Naive thymus-derived CD4-positive, alpha-beta T cell (primary cell): ENCODE measurements at regions not wholly inside any gene's neighbourhood (a gene's known extent, or its start where the extent isn't known, plus 50 kb on each side); places are given as distances from the start of the nearest gene placed in this dataset.
"Not testable (repeated sequence)": the region's sequence is repeated elsewhere in the genome, so short reads cannot be mapped to it uniquely, and the experiment has no call there.

Experiments
- ATAC-seq: fragments of 150-1000 bp; cut with Tn5 transposase; 2 replicates; pipeline ENCODE4 v1.10.0; 2021; ENCODE audit warnings: mild to moderate bottlenecking, moderate library complexity
- CTCF ChIA-PET: fragments of 350-600 bp; sonication (Branson Sonifier 250); formaldehyde crosslinking; loops from one replicate; lab custom pipeline; 2021; ENCODE audit warnings: antibody characterized with exemption; lab: Charles Lee
- POLR2A ChIA-PET: fragments of 350-600 bp; sonication (Branson Sonifier 250); formaldehyde crosslinking; loops from one replicate; lab custom pipeline; 2021; ENCODE audit warnings: antibody characterized with exemption, inconsistent platforms; lab: Charles Lee
- DNase-seq, 9 donors: peaks; one replicate each; pipeline versions ENCODE4 v3.0.0 to v3.0.0-alpha.2; 2020 to 2022; ENCODE audit warnings: mixed read lengths in 1 of 9
- H3K27ac ChIP-seq: one replicate; pipeline ENCODE4 v1.7.0; 2013; ENCODE audit warnings: mild to moderate bottlenecking, low read depth, low read length, moderate library complexity
- H3K27me3 ChIP-seq, 2 donors: one replicate each; pipeline ENCODE4 v1.7.0; 2013; ENCODE audit warnings: low read length in 2 of 2, mild to moderate bottlenecking in 2 of 2, moderate library complexity in 2 of 2; ENCODE audit not compliant: control insufficient read depth in 2 of 2, insufficient read depth in 2 of 2
- H3K36me3 ChIP-seq, 3 experiments: 1 replicate in 2 of 3; 2 replicates in 1 of 3; pipeline ENCODE4 v1.7.0; 2013; ENCODE audit warnings: low read length in 3 of 3, mild to moderate bottlenecking in 3 of 3, moderate library complexity in 1 of 3; ENCODE audit not compliant: insufficient read depth in 3 of 3, control insufficient read depth in 2 of 3
- H3K4me1 ChIP-seq, 2 donors: one replicate each; pipeline ENCODE4 v1.7.0; 2013; ENCODE audit warnings: low read length in 2 of 2, mild to moderate bottlenecking in 2 of 2, moderate library complexity in 1 of 2; ENCODE audit not compliant: control insufficient read depth in 2 of 2, insufficient read depth in 2 of 2
- H3K4me3 ChIP-seq: 2 replicates; pipeline ENCODE4 v1.7.0; 2013; ENCODE audit warnings: mild to moderate bottlenecking, low read length
- H3K9me3 ChIP-seq, 3 experiments: 1 replicate in 2 of 3; 2 replicates in 1 of 3; pipeline ENCODE4 v1.7.0; 2013; ENCODE audit warnings: low read length in 3 of 3; ENCODE audit not compliant: control insufficient read depth in 2 of 3
- H3K27ac Mint-ChIP-seq, 9 donors: one replicate each; pipeline ENCODE4 v1.8.0; 2020 to 2022; ENCODE audit warnings: mixed read lengths in 9 of 9, mild to moderate bottlenecking in 8 of 9, moderate library complexity in 5 of 9, inconsistent platforms in 2 of 9
- H3K27me3 Mint-ChIP-seq, 5 donors: one replicate each; pipeline ENCODE4 v1.8.0; 2021 to 2022; ENCODE audit warnings: mixed read lengths in 5 of 5, mild to moderate bottlenecking in 1 of 5
- H3K36me3 Mint-ChIP-seq, 5 donors: one replicate each; pipeline ENCODE4 v1.8.0; 2020 to 2022; ENCODE audit warnings: mixed read lengths in 5 of 5, mild to moderate bottlenecking in 3 of 5, inconsistent platforms in 1 of 5
- H3K4me1 Mint-ChIP-seq, 7 donors: one replicate each; pipeline ENCODE4 v1.8.0; 2020 to 2022; ENCODE audit warnings: mixed read lengths in 7 of 7, mild to moderate bottlenecking in 3 of 7, inconsistent platforms in 1 of 7
- H3K4me3 Mint-ChIP-seq, 10 donors: one replicate each; pipeline ENCODE4 v1.8.0; 2020 to 2022; ENCODE audit warnings: mild to moderate bottlenecking in 10 of 10, mixed read lengths in 10 of 10, moderate library complexity in 6 of 10, inconsistent platforms in 2 of 10
- H3K9me3 Mint-ChIP-seq, 11 donors: one replicate each; pipeline ENCODE4 v1.8.0; 2020 to 2022; ENCODE audit warnings: mixed read lengths in 11 of 11, mild to moderate bottlenecking in 4 of 11, inconsistent platforms in 1 of 11, moderate library complexity in 1 of 11
- intact Hi-C, 2 donors: fragments of 100-400 bp; cut with micrococcal nuclease; formaldehyde crosslinking; loops; one replicate each; pipeline ENCODE4 v1.15.1; 2023

- ATAC-seq: no peak
- intact Hi-C loops: no loop called here
- Mint-ChIP-seq H3K27ac (no peak overlapping the region), H3K36me3 (no peaks in the 10 kb centered on the region), H3K4me3 (no peak overlapping the region), H3K27me3 (no peaks in the 10 kb centered on the region), H3K4me1 (no peaks in the 10 kb centered on the region), H3K9me3 (no peaks in the 10 kb centered on the region)
- Histone ChIP-seq H3K27ac (no peak overlapping the region), H3K4me3 (no peak overlapping the region), H3K9me3 (no peaks in the 10 kb centered on the region), H3K27me3 (no peaks in the 10 kb centered on the region), H3K4me1 (no peaks in the 10 kb centered on the region), H3K36me3 (no peaks in the 10 kb centered on the region)
- CTCF ChIA-PET: no interaction called here
- POLR2A ChIA-PET: no interaction called here
- no peak for DNase-seq
Observed at GRCh38 chr15:20657084-20657483, 115.5 kb upstream of the GOLGA6L6 start.

GRCh38 chr15:20652914-20653313 is 111.3 kb upstream of the GOLGA6L6 start:
- intact Hi-C loops: no loop called here
- H3K27me3 ChIP-seq: no peaks in the 10 kb centered on the region
- DNase-seq (no peak), ATAC-seq (no peak)
- no peaks in the 10 kb centered on the region for H3K4me1 ChIP-seq
- Mint-ChIP-seq H3K27ac (no peak overlapping the region), H3K27me3 (no peaks in the 10 kb centered on the region), H3K9me3 (no peaks in the 10 kb centered on the region), H3K4me1 (no peaks in the 10 kb centered on the region), H3K4me3 (no peak overlapping the region), H3K36me3 (no peaks in the 10 kb centered on the region)
- ChIA-PET POLR2A (no interaction called here), CTCF (no interaction called here)
- H3K9me3 ChIP-seq: no peaks in the 10 kb centered on the region
- H3K36me3 ChIP-seq: no peaks in the 10 kb centered on the region
- no peak overlapping the region for H3K4me3 ChIP-seq
- no peak overlapping the region for H3K27ac ChIP-seq

GRCh38 chr15:20648402-20648975 is 106.9 kb upstream of the GOLGA6L6 start:
- H3K9me3 ChIP-seq, H3K4me3 Mint-ChIP-seq, H3K36me3 Mint-ChIP-seq, DNase-seq, POLR2A ChIA-PET, intact Hi-C loops, H3K27me3 ChIP-seq, H3K36me3 ChIP-seq, H3K27ac Mint-ChIP-seq, H3K9me3 Mint-ChIP-seq, CTCF ChIA-PET, ATAC-seq, H3K4me1 ChIP-seq, H3K4me3 ChIP-seq, H3K27ac ChIP-seq, H3K4me1 Mint-ChIP-seq: not testable (repeated sequence)
- peaks cover 0 to 10% (median 2%) of the 10 kb centered on the region in 5 donors for H3K27me3 Mint-ChIP-seq

- Mint-ChIP-seq H3K9me3 (no peaks in the 10 kb centered on the region), H3K27ac (no peak overlapping the region), H3K27me3 (peaks cover 3 to 23% (median 18%) of the 10 kb centered on the region in 5 donors), H3K4me1 (no peaks in the 10 kb centered on the region), H3K4me3 (no peak overlapping the region), H3K36me3 (no peaks in the 10 kb centered on the region)
- ATAC-seq (peak; percentile 30), DNase-seq (no peak)
- Histone ChIP-seq H3K4me3 (no peak overlapping the region), H3K4me1 (peaks cover 0 to 8% of the 10 kb centered on the region in 2 donors), H3K9me3 (no peaks in the 10 kb centered on the region), H3K27ac (no peak overlapping the region), H3K27me3 (no peaks in the 10 kb centered on the region), H3K36me3 (no peaks in the 10 kb centered on the region)
- intact Hi-C loops: no loop called here
- ChIA-PET CTCF (no interaction called here), POLR2A (no interaction called here)
Observed at GRCh38 chr15:20646529-20647142, 105.0 kb upstream of the GOLGA6L6 start.

GRCh38 chr15:20645956-20646355 is 104.4 kb upstream of the GOLGA6L6 start:
- Histone ChIP-seq H3K27me3 (no peaks in the 10 kb centered on the region), H3K4me1 (peaks cover 0 to 8% of the 10 kb centered on the region in 2 donors), H3K36me3 (no peaks in the 10 kb centered on the region), H3K9me3 (no peaks in the 10 kb centered on the region), H3K27ac (no peak overlapping the region), H3K4me3 (no peak overlapping the region)
- H3K9me3 Mint-ChIP-seq: no peaks in the 10 kb centered on the region
- ChIA-PET POLR2A (no interaction called here), CTCF (no interaction called here)
- H3K27me3 Mint-ChIP-seq: peaks cover 4 to 23% (median 18%) of the 10 kb centered on the region in 5 donors
- H3K4me3 Mint-ChIP-seq: no peak overlapping the region
- intact Hi-C loops: no loop called here
- DNase-seq (peak in 4 of 9 donors; percentile 11 to 29 (median 20)), ATAC-seq (peak; percentile 86)
- peaks cover 0 to under 1% (median 0%) of the 10 kb centered on the region in 7 donors for H3K4me1 Mint-ChIP-seq
- no peak overlapping the region for H3K27ac Mint-ChIP-seq
- H3K36me3 Mint-ChIP-seq: no peaks in the 10 kb centered on the region

GRCh38 chr15:20644896-20645295 is 103.3 kb upstream of the GOLGA6L6 start:
- CTCF ChIA-PET: no interaction called here
- Mint-ChIP-seq H3K27ac (no peak overlapping the region), H3K27me3 (peaks cover 6 to 23% (median 18%) of the 10 kb centered on the region in 5 donors), H3K4me1 (peaks cover 0 to 2% (median 0%) of the 10 kb centered on the region in 7 donors), H3K9me3 (no peaks in the 10 kb centered on the region), H3K36me3 (no peaks in the 10 kb centered on the region), H3K4me3 (no peak overlapping the region)
- no peak for ATAC-seq
- no peaks in the 10 kb centered on the region for H3K9me3 ChIP-seq
- no peak overlapping the region for H3K27ac ChIP-seq
- H3K36me3 ChIP-seq: no peaks in the 10 kb centered on the region
- POLR2A ChIA-PET: no interaction called here
- no peak overlapping the region for H3K4me3 ChIP-seq
- intact Hi-C loops: no loop called here
- no peaks in the 10 kb centered on the region for H3K27me3 ChIP-seq
- peaks cover 0 to 8% of the 10 kb centered on the region in 2 donors for H3K4me1 ChIP-seq
- DNase-seq: no peak

- Mint-ChIP-seq H3K4me1 (peaks cover 0 to 2% (median 0%) of the 10 kb centered on the region in 7 donors), H3K27ac (no peak overlapping the region), H3K9me3 (no peaks in the 10 kb centered on the region), H3K36me3 (no peaks in the 10 kb centered on the region), H3K4me3 (no peak overlapping the region), H3K27me3 (peaks cover 6 to 23% (median 18%) of the 10 kb centered on the region in 5 donors)
- POLR2A ChIA-PET: no interaction called here
- CTCF ChIA-PET: no interaction called here
- no peak overlapping the region for H3K4me3 ChIP-seq
- DNase-seq (no peak), ATAC-seq (no peak)
- H3K4me1 ChIP-seq: peaks cover 0 to 8% of the 10 kb centered on the region in 2 donors
- intact Hi-C loops: no loop called here
- H3K27me3 ChIP-seq: no peaks in the 10 kb centered on the region
- H3K36me3 ChIP-seq: no peaks in the 10 kb centered on the region
- no peaks in the 10 kb centered on the region for H3K9me3 ChIP-seq
- no peak overlapping the region for H3K27ac ChIP-seq
Observed at GRCh38 chr15:20643829-20644425, 102.3 kb upstream of the GOLGA6L6 start.
